Heart left ventricle (tissue), 16 donors: ENCODE measurements at regions not wholly inside any gene's neighbourhood (a gene's known extent, or its start where the extent isn't known, plus 50 kb on each side); places are given as distances from the start of the nearest gene placed in this dataset.
A peak's percentile ranks its signal among the peaks of the same experiment; 100 is the strongest.

Experiments
- ATAC-seq, 4 donors: fragments of 200-7000 bp; cut with Tn5 transposase; one replicate each; pipeline ENCODE4 v1.9.1; 2020 to 2022; ENCODE audit warnings: moderate library complexity in 4 of 4, mild to moderate bottlenecking in 3 of 4, moderate number of reproducible peaks in 1 of 4
- DNase-seq, 5 donors: peaks; one replicate each; pipeline ENCODE4 v3.0.0-alpha.2; 2020
- H3K27ac ChIP-seq, 12 donors: fragments of 200-600 bp; sonication (generic) in 4 of 12; one replicate each; pipeline versions ENCODE4 v1.5.0 to v1.8.0; 2016 to 2022; ENCODE audit warnings: mild to moderate bottlenecking in 2 of 12
- H3K27me3 ChIP-seq, 9 donors: fragments of 200-600 bp; sonication (generic) in 2 of 9; one replicate each; pipeline versions ENCODE4 v1.5.1 to v1.8.0; 2016 to 2022; ENCODE audit warnings: mild to moderate bottlenecking in 3 of 9
- H3K36me3 ChIP-seq, 9 donors: fragments of 200-600 bp; sonication (generic) in 2 of 9; one replicate each; pipeline versions ENCODE4 v1.5.0 to v1.8.0; 2018 to 2022; ENCODE audit warnings: mild to moderate bottlenecking in 2 of 9
- H3K4me1 ChIP-seq, 12 donors: fragments of 200-600 bp; sonication (generic) in 4 of 12; one replicate each; pipeline versions ENCODE4 v1.5.0 to v1.8.0; 2016 to 2022; ENCODE audit warnings: mild to moderate bottlenecking in 3 of 12
- H3K4me3 ChIP-seq, 12 donors: fragments of 200-600 bp; sonication (generic) in 4 of 12; one replicate each; pipeline versions ENCODE4 v1.5.0 to v1.8.0; 2017 to 2022; ENCODE audit warnings: mild to moderate bottlenecking in 9 of 12, moderate library complexity in 4 of 12
- H3K9me3 ChIP-seq, 12 donors: fragments of 200-600 bp; sonication (generic) in 4 of 12; one replicate each; pipeline versions ENCODE4 v1.5.0 to v1.8.0; 2016 to 2022; ENCODE audit warnings: mild to moderate bottlenecking in 1 of 12
- POLR2A ChIP-seq, 2 donors: fragments of 450-650 bp; IDR thresholded peaks; one replicate each; pipeline ENCODE4 v1.6.1; 2017; ENCODE audit warnings: antibody characterized with exemption in 2 of 2, mild to moderate bottlenecking in 2 of 2, moderate library complexity in 2 of 2
- WGBS, 4 donors: extraction: QIAGEN DNeasy Blood & Tissue Kit in 2 of 4; methylation state at CpG; one replicate each; pipeline versions ENCODE4 v1.1.5 to v1.1.7; 2013 to 2018; 5-methylcytosine and 5-hydroxymethylcytosine counted together
- intact Hi-C, 10 donors: fragments of 100-400 bp; cut with DNase I; formaldehyde crosslinking; loops; one replicate each; pipeline versions ENCODE4 v1.11.1 to v1.14.2; 2022
- TF ChIP-seq, protein P1 (sequence below), 12 donors: fragments of 200-600 bp; sonication (generic) in 4 of 12; IDR thresholded peaks; one replicate each; pipeline versions ENCODE4 v1.5.0 to v1.8.0; 2018 to 2022; ENCODE audit warnings: antibody characterized with exemption in 12 of 12, mild to moderate bottlenecking in 5 of 12
- donor health status: ischemic (EF 13 %, LVEDD 7.1; RV severe dilation, severe dysfunction).
- donor health status: healthy with polysubstance abuse.
- donor health status: DM: no; HTN: yes; CAD: no.
- donor health status: DM: no; HTN: no; CAD: no.
- donor health status: ischemic (EF 25% LVEDD 6.9; RV normal size, moderate dysfunction).
- donor health status: ischemic (EF 25% LVEDD 5.7; RV mildly dilated, moderate dysfunction).
- donor health status: healthy.
- donor health status: DM: yes; HTN: yes; CAD: no.
- donor health status: ischemic (EF 35%, LVEDD 5.7; RV mildly dilated, moderate dysfunction).
- donor health status: nonischemic (EF 11% LVEDD 7.7; RV severe dilation, severe dysfunction).
- donor health status: DM: yes; HTN: yes; CAD: no.
- donor health status: PGD.
- donor health status: ischemic (EF 29% LVEDD 5.4; RV normal size, mild dysfunction).
- donor health status: nonischemic (EF 23%, LVEDD 6.1; RV moderate dilation, normal function).

DNA sequence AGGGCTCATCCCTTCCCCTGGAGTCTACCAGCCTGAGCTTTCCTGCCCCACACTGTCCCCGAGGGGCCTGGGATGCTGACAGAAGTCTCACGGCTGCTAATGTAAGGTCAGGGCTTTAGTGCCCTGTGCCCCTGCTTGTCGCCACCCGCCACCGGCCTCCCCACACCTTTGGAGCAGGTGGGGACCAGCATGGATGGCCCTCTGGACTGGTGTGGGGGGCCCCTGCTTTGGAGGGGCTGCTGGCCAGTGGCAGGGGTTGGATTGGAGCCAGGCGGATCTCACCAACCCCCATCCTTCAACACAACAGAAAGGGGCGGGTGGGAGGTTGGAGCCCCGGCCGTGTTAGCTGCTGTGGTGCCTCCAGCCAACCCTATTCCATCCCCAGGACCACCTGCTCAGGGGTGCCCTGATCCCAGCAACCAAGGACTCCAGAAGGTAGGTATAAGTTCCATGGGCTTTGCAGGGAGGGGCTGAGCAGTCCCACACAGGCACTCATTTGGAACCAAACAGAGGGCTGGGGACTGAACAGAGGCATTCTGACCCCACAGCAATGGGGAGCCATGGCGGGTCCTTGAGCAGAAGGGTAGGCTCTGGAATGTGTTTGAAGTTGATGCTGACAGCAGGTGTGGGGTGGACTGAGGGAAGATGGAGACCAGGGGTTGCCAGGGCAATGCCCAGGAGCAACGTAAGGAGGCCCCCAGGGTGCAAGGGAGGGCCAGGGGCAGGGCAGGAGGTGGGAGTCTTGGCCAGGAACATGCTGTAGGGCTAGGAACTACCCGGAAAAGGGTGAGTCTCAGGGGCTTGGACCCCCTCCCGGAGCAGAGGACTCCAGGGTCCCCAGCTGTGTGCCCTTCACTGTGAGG, 145.1 kb upstream of the C14orf180 start:
- Histone ChIP-seq H3K27ac (no peak overlapping the region), H3K9me3 (peaks cover 0 to 9% (median 0%) of the 10 kb centered on the region in 12 donors), H3K4me1 (peaks cover 0 to 24% (median 13%) of the 10 kb centered on the region in 12 donors), H3K36me3 (no peaks in the 10 kb centered on the region), H3K4me3 (no peak overlapping the region), H3K27me3 (no peaks in the 10 kb centered on the region)
- ATAC-seq = no peak
- DNase-seq = peak in 1 of 5 donors; percentile 43
- WGBS, 4 donors = 76 to 93% (median 89%) methylated on average over 8 to 13 of the region's 13 CpGs
- intact Hi-C loops = no loop called here
- TF ChIP-seq, protein P1, sequence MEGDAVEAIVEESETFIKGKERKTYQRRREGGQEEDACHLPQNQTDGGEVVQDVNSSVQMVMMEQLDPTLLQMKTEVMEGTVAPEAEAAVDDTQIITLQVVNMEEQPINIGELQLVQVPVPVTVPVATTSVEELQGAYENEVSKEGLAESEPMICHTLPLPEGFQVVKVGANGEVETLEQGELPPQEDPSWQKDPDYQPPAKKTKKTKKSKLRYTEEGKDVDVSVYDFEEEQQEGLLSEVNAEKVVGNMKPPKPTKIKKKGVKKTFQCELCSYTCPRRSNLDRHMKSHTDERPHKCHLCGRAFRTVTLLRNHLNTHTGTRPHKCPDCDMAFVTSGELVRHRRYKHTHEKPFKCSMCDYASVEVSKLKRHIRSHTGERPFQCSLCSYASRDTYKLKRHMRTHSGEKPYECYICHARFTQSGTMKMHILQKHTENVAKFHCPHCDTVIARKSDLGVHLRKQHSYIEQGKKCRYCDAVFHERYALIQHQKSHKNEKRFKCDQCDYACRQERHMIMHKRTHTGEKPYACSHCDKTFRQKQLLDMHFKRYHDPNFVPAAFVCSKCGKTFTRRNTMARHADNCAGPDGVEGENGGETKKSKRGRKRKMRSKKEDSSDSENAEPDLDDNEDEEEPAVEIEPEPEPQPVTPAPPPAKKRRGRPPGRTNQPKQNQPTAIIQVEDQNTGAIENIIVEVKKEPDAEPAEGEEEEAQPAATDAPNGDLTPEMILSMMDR (IDR thresholded peaks at IDR 0.05) = no peak
- TF ChIP-seq POLR2A (IDR thresholded peaks at IDR 0.05) = no peak

DNA sequence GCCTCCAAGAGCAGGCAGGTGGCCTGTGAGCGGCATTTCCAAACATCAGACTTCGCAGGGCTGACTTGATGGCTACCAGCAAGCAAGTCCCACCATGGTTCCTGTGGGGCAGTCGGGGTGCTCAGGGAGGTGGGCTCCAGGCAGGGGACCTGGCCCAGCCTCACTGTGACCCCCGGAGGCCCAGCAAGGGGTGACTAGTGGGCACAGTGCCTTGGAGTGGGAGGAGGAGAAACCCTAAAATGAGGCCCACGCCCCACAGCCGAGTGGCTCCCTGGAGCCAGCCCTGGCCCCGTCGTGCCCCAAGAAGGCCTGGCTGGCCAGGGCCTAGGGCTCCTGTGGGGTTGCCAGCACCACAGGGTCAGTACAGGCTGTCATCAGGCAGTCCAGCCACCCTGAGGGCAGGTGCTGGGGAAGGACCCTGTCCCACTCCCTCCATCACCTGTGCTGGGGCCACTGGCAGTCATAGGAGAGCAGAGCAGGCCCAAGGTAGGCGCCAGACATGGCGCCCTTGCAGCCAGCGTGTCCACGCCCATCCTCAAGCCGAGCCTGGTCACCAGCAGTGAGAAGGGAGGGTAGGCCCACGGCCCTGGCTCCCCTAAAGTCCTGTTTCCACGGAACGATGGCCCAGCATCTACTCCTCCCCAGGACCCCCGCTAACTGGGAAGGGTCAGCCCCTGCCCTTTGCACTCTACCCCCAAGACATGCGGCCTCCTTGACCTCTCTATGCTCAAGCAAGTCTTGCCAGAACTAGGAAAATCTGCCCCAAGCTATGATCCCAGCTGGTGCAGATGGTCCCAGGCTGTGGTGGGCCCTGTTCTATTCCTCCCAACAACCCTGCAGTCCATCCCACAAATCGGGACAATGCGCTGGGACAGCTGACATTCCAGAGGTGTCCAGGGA, 144.2 kb upstream of the C14orf180 start:
- peak overlapping the region in 5 of 12 donors; percentile 61 to 77 (median 69) for H3K27ac ChIP-seq
- no peaks in the 10 kb centered on the region for H3K27me3 ChIP-seq
- intact Hi-C loops = no loop called here
- H3K4me1 ChIP-seq = peaks cover 0 to 24% (median 13%) of the 10 kb centered on the region in 12 donors
- ATAC-seq = peak in 1 of 4 donors; percentile 3
- DNase-seq = peak in 1 of 5 donors; percentile 60
- TF ChIP-seq, protein P1 (IDR thresholded peaks at IDR 0.05) = no peak
- TF ChIP-seq POLR2A (IDR thresholded peaks at IDR 0.05) = no peak
- H3K4me3 ChIP-seq = peak overlapping the region in 7 of 12 donors; percentile 20 to 47 (median 39)
- peaks cover 0 to 13% (median 0%) of the 10 kb centered on the region in 12 donors for H3K9me3 ChIP-seq
- no peaks in the 10 kb centered on the region for H3K36me3 ChIP-seq
- WGBS, 4 donors = 83 to 92% (median 89%) methylated on average over 12 to 20 of the region's 20 CpGs

DNA sequence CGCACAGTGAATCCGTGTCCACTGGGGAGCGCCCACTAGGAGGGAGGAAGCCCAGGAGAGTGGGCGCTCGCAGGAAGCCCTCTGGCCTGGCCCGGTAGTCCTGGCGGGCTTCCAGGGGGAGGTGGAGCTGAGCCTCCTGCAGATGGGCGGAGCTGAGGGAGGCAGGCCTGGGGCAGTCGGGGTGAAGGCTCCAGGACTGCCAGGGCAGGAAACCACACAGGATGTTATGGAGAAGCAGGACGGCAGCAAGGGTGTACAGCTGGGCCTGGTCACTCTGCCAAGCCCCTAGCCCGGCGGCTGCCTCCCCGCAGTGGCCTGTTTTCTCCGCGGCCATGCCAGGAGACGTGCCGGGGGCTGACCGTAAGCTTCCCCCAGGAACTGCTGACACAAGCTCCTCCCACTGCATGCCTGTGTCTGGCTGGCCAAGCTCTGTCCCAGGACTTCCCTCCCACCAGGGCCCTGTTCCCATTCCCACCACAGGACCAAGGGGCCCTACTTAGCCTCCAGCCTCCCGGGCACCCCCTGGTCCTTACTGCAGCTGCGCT, 143.4 kb upstream of the C14orf180 start:
- peak; percentile 80 to 92 (median 84) for DNase-seq
- 10 to 28% (median 23%) methylated on average over 9 to 20 of the region's 20 CpGs for WGBS, 4 donors
- no peaks in the 10 kb centered on the region for H3K27me3 ChIP-seq
- H3K4me1 ChIP-seq = peaks cover 0 to 24% (median 13%) of the 10 kb centered on the region in 12 donors
- peaks cover 0 to 13% (median 0%) of the 10 kb centered on the region in 12 donors for H3K9me3 ChIP-seq
- intact Hi-C loops = no loop called here
- H3K4me3 ChIP-seq = peak overlapping the region in 11 of 12 donors; percentile 15 to 47 (median 38)
- no peaks in the 10 kb centered on the region for H3K36me3 ChIP-seq
- TF ChIP-seq, protein P1 (IDR thresholded peaks at IDR 0.05) = peak in 1 of 12 donors; percentile 12
- TF ChIP-seq POLR2A (IDR thresholded peaks at IDR 0.05) = no peak
- peak; percentile 79 to 92 (median 86) for ATAC-seq
- H3K27ac ChIP-seq = peak overlapping the region; percentile 1 to 77 (median 60)
